GM21619 (cell line): ENCODE measurements at regions not wholly inside any gene's neighbourhood (a gene's known extent, or its start where the extent isn't known, plus 50 kb on each side); places are given as distances from the start of the nearest gene placed in this dataset.

Experiments
- ATAC-seq: cut with Tn5 transposase; IDR thresholded peaks from one replicate; pipeline ENCODE4 v1.9.1; 2021; ENCODE audit not compliant: unreplicated experiment

- ATAC-seq: no peak
Measured at GRCh38 chr2:19519045-19519444, 160.6 kb upstream of the OSR1 start.

- no peak for ATAC-seq
Measured at GRCh38 chr2:19507137-19507536, 148.7 kb upstream of the OSR1 start.

GRCh38 chr2:19505199-19506136 lies 147.0 kb upstream of the OSR1 start:
- ATAC-seq: no peak

GRCh38 chr2:19504400-19505198 lies 146.2 kb upstream of the OSR1 start:
- ATAC-seq: no peak

DNA sequence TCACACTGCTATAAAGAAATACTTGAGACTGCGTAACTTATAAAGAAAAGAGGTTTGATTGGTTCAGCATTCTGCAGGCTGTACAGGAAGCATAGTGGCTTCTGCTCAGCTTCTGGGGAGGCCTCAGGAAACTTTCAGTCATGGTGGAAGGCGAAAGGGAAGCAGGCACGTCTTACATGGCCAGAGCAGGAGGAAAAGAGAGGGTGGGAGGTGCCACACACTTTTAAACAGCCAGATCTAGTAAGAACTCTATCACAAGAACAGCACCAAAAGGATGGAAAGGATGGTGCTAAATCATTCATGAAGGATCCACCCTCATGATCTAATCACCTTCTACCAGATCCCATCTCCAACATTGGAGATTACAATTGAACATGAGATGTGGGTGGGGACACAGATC lies 145.5 kb upstream of the OSR1 start:
- ATAC-seq: no peak

DNA sequence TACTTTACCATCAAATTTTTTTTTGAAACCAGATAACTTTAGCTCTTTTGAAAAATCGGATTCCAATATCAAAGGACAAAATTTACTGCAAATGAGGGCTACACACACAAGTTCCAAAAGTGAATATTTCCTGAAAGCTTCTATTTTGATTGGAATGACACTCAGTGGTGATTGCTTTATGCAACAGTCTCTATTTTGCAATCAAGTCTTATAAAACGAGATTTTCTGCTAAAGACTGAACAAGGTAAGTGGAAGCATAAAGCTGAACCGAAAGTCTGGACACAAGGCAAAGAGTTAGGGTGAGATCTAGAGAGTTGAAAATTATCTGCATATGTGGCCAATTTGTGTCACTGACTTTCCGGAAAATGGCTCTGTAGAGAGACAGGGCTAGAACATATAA lies 145.0 kb upstream of the OSR1 start:
- no peak for ATAC-seq

- ATAC-seq: no peak
Measured at GRCh38 chr2:19500126-19500525, 141.7 kb upstream of the OSR1 start.

DNA sequence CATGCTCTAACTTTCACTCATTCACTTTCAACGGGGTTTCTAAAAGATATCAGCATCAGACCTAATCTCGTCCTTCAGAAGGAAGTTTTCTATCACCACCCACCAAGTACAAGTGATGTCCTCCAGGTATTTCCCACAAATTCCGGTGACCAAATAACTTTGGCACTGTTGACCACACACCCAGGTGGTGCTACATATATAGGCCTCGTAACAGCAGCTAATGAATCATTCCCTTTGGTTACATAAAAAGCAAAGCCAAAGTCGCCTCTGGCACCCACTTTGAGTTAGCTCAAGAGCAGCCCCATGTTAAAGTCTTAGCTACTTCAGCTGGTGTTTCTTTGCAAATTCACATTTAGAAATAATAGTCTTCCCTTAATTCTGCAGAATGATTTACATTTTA lies 138.2 kb upstream of the OSR1 start:
- ATAC-seq: no peak

- ATAC-seq: no peak
Measured at GRCh38 chr2:19494241-19494640, 135.8 kb upstream of the OSR1 start.

- ATAC-seq: no peak
Measured at GRCh38 chr2:19491796-19492195, 133.4 kb upstream of the OSR1 start.

DNA sequence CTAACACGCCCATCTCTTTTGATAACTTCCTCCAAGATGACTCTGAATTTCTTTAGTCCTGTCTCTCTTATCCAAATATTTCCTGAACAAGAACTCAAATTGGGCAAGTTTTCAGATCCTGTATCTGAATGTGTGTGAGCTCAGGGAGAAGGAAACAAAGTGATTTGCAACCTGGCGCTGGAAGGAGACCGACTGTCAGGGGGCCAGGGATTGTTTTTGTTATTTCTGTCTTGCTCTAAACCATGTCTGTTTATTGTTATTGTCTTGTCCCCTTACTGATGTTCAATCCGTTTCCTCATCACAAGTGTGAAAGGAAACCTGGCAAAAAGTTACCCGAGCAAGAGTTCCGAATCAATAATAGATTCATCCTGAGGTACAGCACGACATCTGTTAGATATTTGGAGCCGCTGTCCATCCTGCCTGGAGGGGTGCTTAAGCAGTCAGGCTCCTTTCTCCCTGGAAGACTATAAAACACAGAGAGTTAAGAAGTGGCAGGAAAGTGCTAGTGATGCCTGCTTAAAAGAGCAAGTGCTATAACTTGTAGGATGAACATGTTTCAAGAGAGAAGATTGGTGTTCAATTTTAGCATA lies 132.5 kb upstream of the OSR1 start:
- no peak for ATAC-seq

GRCh38 chr2:19488009-19488691 lies 129.7 kb upstream of the OSR1 start:
- peak; percentile 91 for ATAC-seq

DNA sequence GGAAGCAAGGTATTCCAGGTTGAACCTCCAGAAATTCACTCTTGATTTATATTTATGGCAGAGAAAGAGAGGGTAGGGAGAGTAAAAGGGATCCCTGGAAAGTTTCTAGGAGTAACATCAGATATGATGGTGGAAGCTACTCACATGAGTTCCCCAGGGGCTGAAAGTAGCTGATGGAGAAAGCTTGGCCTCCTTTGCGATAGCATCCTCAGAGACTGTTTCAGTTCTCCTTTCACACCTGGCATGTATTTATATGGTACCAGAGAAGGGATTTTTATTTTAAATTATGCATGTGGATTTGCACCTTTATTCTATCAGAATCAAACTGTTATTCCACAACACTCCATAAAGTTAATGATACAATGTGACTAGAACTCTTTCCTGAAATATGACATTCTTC lies 126.3 kb upstream of the OSR1 start:
- peak; percentile 64 for ATAC-seq

GRCh38 chr2:19480673-19481072 lies 122.2 kb upstream of the OSR1 start:
- no peak for ATAC-seq

DNA sequence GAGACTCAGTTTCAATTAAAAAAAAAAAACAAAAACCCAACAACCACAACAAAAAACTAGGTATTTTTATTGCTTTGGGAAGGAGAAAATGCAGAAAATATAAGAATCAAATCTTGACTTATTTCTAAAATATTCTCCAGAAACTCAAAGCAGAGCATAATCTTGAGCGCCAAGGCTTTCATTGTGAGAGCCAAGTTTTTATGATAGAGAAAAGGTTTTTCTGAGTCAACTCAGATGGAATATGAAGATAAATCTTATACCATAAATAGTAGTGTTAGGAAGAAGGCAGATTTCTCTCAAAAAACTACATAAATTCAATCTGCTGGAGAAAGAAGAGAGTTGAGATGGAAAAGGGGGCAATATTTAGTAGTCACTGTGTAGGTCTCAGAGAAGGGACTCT lies 121.2 kb upstream of the OSR1 start:
- ATAC-seq: no peak

DNA sequence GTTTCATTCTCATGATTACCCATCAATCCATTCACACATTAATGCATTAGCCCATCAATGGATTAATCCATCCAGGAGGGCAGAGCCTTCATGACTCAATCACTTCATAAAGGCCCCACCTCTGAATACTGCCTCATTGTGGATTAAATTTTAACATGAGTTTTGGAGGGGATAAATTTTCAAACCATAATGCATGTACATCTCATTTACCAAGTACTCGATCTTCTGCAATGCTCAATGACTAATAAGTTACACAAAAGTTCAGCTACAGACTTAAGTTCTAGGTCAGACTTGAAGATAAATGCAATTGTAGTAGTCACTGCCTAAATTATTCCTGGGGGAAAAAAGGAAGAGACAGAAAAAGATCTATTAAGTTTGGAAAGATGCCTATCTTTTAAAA lies 120.0 kb upstream of the OSR1 start:
- ATAC-seq: no peak

DNA sequence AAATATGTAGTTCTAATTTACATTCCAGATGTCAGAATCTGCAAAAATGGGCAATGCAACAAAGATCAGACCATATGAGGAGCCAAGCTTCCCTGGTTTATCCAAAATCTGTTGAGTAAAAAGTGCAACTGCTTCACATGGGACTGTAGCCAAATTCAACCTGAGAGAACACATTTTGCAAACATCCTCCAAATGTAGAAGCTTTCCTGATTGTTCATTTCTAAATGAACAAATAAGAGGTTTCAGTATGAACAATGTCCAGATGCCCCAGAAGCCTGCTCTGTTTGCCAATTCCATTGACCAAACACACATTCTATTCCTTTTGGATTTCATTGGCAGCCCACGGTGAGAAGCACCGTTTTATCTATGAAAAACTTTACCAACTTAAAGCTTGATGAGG lies 117.9 kb upstream of the OSR1 start:
- no peak for ATAC-seq

- peak; percentile 97 for ATAC-seq
Measured at GRCh38 chr2:19474128-19474527, 115.7 kb upstream of the OSR1 start.

DNA sequence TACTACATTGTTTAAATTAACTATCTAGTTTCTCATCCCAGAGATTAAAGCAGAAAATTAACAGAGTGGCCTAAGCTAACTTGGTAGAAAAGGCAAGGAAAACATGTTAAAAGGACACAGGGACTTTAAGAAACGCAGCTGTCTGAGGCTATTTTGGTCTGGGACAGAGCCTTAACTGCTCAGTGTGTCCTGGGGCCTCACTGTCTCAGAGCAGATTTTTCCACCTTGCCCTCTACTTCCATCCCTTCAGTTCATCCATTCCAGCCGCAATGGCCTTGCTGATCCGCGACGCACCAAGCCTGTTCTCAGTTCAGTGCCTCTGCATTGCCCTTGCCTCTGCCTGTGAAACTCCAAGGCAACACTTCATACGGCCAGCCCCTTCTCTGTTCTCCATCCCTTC lies 114.9 kb upstream of the OSR1 start:
- no peak for ATAC-seq

GRCh38 chr2:19472391-19472978 lies 114.1 kb upstream of the OSR1 start:
- no peak for ATAC-seq

GRCh38 chr2:19471491-19471890 lies 113.1 kb upstream of the OSR1 start:
- no peak for ATAC-seq
